GM23338 (cell line): ENCODE measurements at regions not wholly inside any gene's neighbourhood (a gene's known extent, or its start where the extent isn't known, plus 50 kb on each side); places are given as distances from the start of the nearest gene placed in this dataset.

ENCODE experiments used
- ATAC-seq: fragments of 200-7000 bp; cut with Tn5 transposase; 3 replicates; pipeline ENCODE4 v1.9.1; 2020
- DNase-seq: peaks from one replicate; pipeline ENCODE4 v3.0.0-alpha.2; 2015; ENCODE audit warnings: low spot score
- H2AFZ ChIP-seq: fragments of 200-600 bp; sonication (generic); 2 replicates; pipeline ENCODE4 v1.8.0; 2016; ENCODE audit warnings: antibody characterized with exemption, mild to moderate bottlenecking, moderate library complexity
- H3F3A ChIP-seq: fragments of 200-600 bp; sonication (generic); replicated peaks from 2 replicates; pipeline ENCODE4 v1.8.0; 2017; ENCODE audit warnings: antibody characterized with exemption, mixed run types, low read depth
- H3K27ac ChIP-seq: fragments of 200-600 bp; sonication (generic); 2 replicates; pipeline ENCODE4 v1.6.1; 2016; ENCODE audit warnings: low read depth
- H3K27me3 ChIP-seq: fragments of 200-600 bp; sonication (generic); 2 replicates; pipeline ENCODE4 v1.8.0; 2016; ENCODE audit warnings: mild to moderate bottlenecking, mixed run types, moderate library complexity; ENCODE audit not compliant: insufficient read depth
- H3K36me3 ChIP-seq: fragments of 200-600 bp; sonication (generic); 2 replicates; pipeline ENCODE4 v1.8.0; 2016; ENCODE audit warnings: mild to moderate bottlenecking; ENCODE audit not compliant: insufficient read depth
- H3K4me1 ChIP-seq: fragments of 200-600 bp; sonication (generic); 2 replicates; pipeline ENCODE4 v1.8.0; 2016; ENCODE audit warnings: mild to moderate bottlenecking, moderate library complexity; ENCODE audit not compliant: insufficient read depth
- H3K4me2 ChIP-seq: fragments of 200-600 bp; sonication (generic); 2 replicates; pipeline ENCODE4 v1.7.1; 2017; ENCODE audit warnings: mixed run types
- H3K4me3 ChIP-seq: fragments of 200-600 bp; sonication (generic); 2 replicates; pipeline ENCODE4 v1.6.1; 2016; ENCODE audit warnings: mixed run types
- H3K79me2 ChIP-seq: fragments of 200-600 bp; sonication (generic); replicated peaks from 2 replicates; pipeline ENCODE4 v1.8.0; 2017; ENCODE audit warnings: mild to moderate bottlenecking; ENCODE audit not compliant: insufficient read depth
- H3K9me2 ChIP-seq: fragments of 200-600 bp; sonication (generic); 2 replicates; pipeline ENCODE4 v1.8.0; 2017; ENCODE audit not compliant: insufficient read depth
- H4K20me1 ChIP-seq: fragments of 200-600 bp; sonication (generic); replicated peaks from 2 replicates; pipeline ENCODE4 v1.8.0; 2017; ENCODE audit warnings: mild to moderate bottlenecking; ENCODE audit not compliant: insufficient read depth
- H3K27ac Mint-ChIP-seq: 2 replicates; pipeline ENCODE4 v1.8.0; 2020; ENCODE audit warnings: inconsistent platforms, mild to moderate bottlenecking, moderate library complexity, mixed read lengths
- H3K27me3 Mint-ChIP-seq: 3 replicates; pipeline ENCODE4 v1.8.0; 2022; ENCODE audit warnings: low read depth, mild to moderate bottlenecking, moderate library complexity, mixed read lengths, inconsistent platforms; ENCODE audit not compliant: insufficient read depth, poor library complexity
- H3K36me3 Mint-ChIP-seq: 3 replicates; pipeline ENCODE4 v1.8.0; 2021; ENCODE audit warnings: low read depth, mild to moderate bottlenecking, inconsistent platforms, moderate library complexity, mixed read lengths
- H3K4me1 Mint-ChIP-seq: 3 replicates; pipeline ENCODE4 v1.8.0; 2020; ENCODE audit warnings: mild to moderate bottlenecking, inconsistent platforms, mixed read lengths
- H3K4me3 Mint-ChIP-seq: 3 replicates; pipeline ENCODE4 v1.8.0; 2021; ENCODE audit warnings: moderate library complexity, mild to moderate bottlenecking, inconsistent platforms, mixed read lengths
- H3K9me3 Mint-ChIP-seq: 3 replicates; pipeline ENCODE4 v1.8.0; 2020; ENCODE audit warnings: moderate library complexity, mild to moderate bottlenecking, inconsistent platforms, mixed read lengths
- CREB1 ChIP-seq: fragments of 250-450 bp; sonication (Bioruptor Pico); IDR thresholded peaks from 2 replicates; pipeline ENCODE4 v1.5.0; 2020; ENCODE audit warnings: low read depth, mild to moderate bottlenecking, moderate library complexity
- EZH2 ChIP-seq: fragments of 200-600 bp; sonication (generic); IDR thresholded peaks from one replicate; pipeline ENCODE4 v1.8.0; 2017; ENCODE audit warnings: antibody characterized with exemption, mild to moderate bottlenecking, low read depth; ENCODE audit not compliant: unreplicated experiment
- NANOG ChIP-seq: IDR thresholded peaks from 2 replicates; pipeline ENCODE4 v1.6.1; 2016; ENCODE audit warnings: antibody characterized with exemption, borderline replicate concordance
- ZNF114 ChIP-seq: fragments of 250-450 bp; sonication (Bioruptor Pico); IDR thresholded peaks from 2 replicates; pipeline ENCODE4 v1.5.0; 2020; ENCODE audit warnings: mild to moderate bottlenecking, moderate library complexity
- ZNF331 ChIP-seq: fragments of 250-450 bp; sonication (Bioruptor Pico); IDR thresholded peaks from 2 replicates; pipeline ENCODE4 v1.5.0; 2020; ENCODE audit warnings: low read depth, mild to moderate bottlenecking, moderate library complexity
- TF ChIP-seq, protein P1 (sequence below): fragments of 250-450 bp; sonication (Bioruptor Pico); IDR thresholded peaks from 2 replicates; pipeline ENCODE4 v1.5.0; 2020; ENCODE audit warnings: mild to moderate bottlenecking, moderate library complexity
- TF ChIP-seq, protein P2 (sequence below), 2 experiments: fragments of 200-600 bp in 1 of 2; sonication (generic) in 1 of 2; conservative IDR thresholded peaks; 2 replicates each; pipeline versions ENCODE4 v1.5.1 to v1.6.1; 2016 to 2017; ENCODE audit warnings: antibody characterized with exemption in 2 of 2, low read depth in 2 of 2, mild to moderate bottlenecking in 2 of 2, moderate library complexity in 1 of 2

DNA sequence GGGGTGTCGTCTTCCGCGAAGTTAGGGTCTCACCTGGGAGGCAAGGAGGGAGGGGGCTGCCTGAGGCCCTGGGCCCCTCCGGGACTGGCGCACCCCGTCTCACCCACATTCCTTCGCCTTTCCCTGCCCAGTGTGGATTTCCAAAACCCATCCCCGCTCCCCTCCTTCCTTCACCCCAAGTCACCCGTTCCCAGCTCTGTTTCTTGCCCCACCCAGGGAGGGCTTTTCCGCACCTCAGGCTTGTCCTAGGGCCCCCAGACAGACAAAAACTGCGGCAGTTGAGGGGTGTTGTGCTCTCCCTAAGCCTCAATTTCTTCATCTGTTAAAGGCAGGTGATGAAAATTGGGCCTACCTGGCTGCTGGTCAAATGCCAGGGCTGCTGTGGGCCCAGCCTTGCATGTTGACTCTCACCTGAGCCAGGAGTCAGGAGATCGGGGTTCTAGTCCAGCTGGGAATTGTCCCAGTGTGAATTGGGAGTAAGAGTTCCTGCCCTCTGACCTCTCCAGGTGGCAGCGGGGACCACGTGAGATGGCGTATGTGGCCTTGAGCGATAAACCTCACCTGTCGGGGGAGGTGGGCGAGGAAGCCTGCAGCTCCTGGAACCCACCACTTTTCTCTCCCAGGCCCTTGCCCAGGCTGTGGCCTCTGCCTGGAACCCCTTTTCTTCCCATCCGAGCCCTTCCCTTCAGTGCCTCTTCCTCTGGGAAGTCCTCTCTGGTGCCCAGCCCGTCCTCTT is 143.4 kb upstream of the IER5L start (continued):
- TF ChIP-seq, protein P1, sequence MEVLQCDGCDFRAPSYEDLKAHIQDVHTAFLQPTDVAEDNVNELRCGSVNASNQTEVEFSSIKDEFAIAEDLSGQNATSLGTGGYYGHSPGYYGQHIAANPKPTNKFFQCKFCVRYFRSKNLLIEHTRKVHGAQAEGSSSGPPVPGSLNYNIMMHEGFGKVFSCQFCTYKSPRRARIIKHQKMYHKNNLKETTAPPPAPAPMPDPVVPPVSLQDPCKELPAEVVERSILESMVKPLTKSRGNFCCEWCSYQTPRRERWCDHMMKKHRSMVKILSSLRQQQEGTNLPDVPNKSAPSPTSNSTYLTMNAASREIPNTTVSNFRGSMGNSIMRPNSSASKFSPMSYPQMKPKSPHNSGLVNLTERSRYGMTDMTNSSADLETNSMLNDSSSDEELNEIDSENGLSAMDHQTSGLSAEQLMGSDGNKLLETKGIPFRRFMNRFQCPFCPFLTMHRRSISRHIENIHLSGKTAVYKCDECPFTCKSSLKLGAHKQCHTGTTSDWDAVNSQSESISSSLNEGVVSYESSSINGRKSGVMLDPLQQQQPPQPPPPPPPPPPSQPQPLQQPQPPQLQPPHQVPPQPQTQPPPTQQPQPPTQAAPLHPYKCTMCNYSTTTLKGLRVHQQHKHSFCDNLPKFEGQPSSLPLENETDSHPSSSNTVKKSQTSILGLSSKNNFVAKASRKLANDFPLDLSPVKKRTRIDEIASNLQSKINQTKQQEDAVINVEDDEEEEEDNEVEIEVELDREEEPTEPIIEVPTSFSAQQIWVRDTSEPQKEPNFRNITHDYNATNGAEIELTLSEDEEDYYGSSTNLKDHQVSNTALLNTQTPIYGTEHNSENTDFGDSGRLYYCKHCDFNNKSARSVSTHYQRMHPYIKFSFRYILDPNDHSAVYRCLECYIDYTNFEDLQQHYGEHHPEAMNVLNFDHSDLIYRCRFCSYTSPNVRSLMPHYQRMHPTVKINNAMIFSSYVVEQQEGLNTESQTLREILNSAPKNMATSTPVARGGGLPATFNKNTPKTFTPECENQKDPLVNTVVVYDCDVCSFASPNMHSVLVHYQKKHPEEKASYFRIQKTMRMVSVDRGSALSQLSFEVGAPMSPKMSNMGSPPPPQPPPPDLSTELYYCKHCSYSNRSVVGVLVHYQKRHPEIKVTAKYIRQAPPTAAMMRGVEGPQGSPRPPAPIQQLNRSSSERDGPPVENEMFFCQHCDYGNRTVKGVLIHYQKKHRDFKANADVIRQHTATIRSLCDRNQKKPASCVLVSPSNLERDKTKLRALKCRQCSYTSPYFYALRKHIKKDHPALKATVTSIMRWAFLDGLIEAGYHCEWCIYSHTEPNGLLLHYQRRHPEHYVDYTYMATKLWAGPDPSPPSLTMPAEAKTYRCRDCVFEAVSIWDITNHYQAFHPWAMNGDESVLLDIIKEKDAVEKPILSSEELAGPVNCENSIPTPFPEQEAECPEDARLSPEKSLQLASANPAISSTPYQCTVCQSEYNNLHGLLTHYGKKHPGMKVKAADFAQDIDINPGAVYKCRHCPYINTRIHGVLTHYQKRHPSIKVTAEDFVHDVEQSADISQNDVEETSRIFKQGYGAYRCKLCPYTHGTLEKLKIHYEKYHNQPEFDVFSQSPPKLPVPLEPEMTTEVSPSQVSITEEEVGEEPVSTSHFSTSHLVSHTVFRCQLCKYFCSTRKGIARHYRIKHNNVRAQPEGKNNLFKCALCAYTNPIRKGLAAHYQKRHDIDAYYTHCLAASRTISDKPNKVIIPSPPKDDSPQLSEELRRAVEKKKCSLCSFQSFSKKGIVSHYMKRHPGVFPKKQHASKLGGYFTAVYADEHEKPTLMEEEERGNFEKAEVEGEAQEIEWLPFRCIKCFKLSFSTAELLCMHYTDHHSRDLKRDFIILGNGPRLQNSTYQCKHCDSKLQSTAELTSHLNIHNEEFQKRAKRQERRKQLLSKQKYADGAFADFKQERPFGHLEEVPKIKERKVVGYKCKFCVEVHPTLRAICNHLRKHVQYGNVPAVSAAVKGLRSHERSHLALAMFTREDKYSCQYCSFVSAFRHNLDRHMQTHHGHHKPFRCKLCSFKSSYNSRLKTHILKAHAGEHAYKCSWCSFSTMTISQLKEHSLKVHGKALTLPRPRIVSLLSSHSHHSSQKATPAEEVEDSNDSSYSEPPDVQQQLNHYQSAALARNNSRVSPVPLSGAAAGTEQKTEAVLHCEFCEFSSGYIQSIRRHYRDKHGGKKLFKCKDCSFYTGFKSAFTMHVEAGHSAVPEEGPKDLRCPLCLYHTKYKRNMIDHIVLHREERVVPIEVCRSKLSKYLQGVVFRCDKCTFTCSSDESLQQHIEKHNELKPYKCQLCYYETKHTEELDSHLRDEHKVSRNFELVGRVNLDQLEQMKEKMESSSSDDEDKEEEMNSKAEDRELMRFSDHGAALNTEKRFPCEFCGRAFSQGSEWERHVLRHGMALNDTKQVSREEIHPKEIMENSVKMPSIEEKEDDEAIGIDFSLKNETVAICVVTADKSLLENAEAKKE: no peak
- TF ChIP-seq CREB1 (CRISPR knock-in tag) (no peak), EZH2 (no peak), ZNF114 (CRISPR knock-in tag) (no peak), NANOG (no peak)

DNA sequence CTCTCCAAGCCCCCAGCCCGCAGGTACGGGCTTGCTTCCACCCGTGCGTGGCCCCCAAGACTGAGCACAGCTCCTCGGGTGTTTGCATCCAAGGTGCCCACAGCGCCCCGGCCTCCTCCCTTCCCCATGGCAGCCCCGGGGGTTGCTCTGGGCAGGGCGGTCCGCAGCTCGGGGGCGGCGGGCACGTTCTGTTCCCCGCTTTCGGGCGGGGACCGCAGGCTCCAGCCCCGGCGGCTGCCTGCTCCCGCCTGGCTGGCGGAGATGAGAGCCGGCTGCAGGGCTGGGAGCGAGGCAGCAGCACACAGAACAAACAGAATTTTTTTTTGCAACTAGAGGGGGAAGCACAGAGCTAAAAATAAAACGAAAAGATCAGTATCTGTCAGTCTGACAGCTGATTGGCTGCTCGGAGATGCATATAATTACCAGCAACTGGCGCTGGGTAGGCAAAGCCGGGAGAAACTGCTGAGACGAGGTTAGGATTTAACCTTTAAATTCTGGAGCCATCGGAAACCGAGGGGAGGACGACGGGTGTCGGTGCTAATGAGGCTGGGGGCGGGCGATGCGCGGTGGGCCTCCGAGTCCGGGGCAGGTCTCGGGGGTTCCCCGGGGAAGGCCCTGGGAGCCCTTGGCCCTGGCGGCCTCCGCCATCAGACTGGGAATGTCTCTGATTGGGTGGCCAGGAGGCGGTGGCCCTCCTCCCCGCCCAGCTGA is 142.7 kb upstream of the IER5L start:
- H3K27ac ChIP-seq: no peak overlapping the region
- H3K27me3 Mint-ChIP-seq: peaks cover 14% of the 10 kb centered on the region
- H3K9me2 ChIP-seq: no peaks in the 10 kb centered on the region
- H3K79me2 ChIP-seq: no peaks in the 10 kb centered on the region
- peaks cover 9% of the 10 kb centered on the region; the same call in 1 of the 2 replicates for H3K4me1 ChIP-seq
- H4K20me1 ChIP-seq: no peaks in the 10 kb centered on the region
- no peaks in the 10 kb centered on the region for H3K36me3 ChIP-seq
- peaks cover 28% of the 10 kb centered on the region for H3K4me1 Mint-ChIP-seq
- TF ChIP-seq, protein P2, sequence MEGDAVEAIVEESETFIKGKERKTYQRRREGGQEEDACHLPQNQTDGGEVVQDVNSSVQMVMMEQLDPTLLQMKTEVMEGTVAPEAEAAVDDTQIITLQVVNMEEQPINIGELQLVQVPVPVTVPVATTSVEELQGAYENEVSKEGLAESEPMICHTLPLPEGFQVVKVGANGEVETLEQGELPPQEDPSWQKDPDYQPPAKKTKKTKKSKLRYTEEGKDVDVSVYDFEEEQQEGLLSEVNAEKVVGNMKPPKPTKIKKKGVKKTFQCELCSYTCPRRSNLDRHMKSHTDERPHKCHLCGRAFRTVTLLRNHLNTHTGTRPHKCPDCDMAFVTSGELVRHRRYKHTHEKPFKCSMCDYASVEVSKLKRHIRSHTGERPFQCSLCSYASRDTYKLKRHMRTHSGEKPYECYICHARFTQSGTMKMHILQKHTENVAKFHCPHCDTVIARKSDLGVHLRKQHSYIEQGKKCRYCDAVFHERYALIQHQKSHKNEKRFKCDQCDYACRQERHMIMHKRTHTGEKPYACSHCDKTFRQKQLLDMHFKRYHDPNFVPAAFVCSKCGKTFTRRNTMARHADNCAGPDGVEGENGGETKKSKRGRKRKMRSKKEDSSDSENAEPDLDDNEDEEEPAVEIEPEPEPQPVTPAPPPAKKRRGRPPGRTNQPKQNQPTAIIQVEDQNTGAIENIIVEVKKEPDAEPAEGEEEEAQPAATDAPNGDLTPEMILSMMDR (conservative IDR thresholded peaks at IDR 0.05; ENCODE audit: low read depth in 2 of 2): peak in 1 of 2 experiments; percentile 18; a peak in 2 of 4 replicates
- no peak for TF ChIP-seq ZNF331 (CRISPR knock-in tag)
- DNase-seq: peak; percentile 82
- no peak overlapping the region; the same call in 1 of the 2 replicates for H3K27ac Mint-ChIP-seq
- H3K9me3 Mint-ChIP-seq: no peaks in the 10 kb centered on the region; the same call in 2 of the 3 replicates
- peak; percentile 64 for ATAC-seq
- H3K4me3 ChIP-seq: peak overlapping the region; percentile 46
- H3F3A ChIP-seq: 0 out of 2 replicates have a peak, but pooled peaks cover 2% of the 10 kb centered on the region
- H3K27me3 ChIP-seq: peaks cover 5% of the 10 kb centered on the region; the same call in 1 of the 2 replicates
- H3K4me3 Mint-ChIP-seq: peak overlapping the region; percentile 62
- H3K36me3 Mint-ChIP-seq: no peaks in the 10 kb centered on the region
- H3K4me2 ChIP-seq: peak overlapping the region; percentile 70
- peak overlapping the region; percentile 90 for H2AFZ ChIP-seq
